ENCODE measurements at regions not wholly inside any gene's neighbourhood (a gene's known extent, or its start where the extent isn't known, plus 50 kb on each side); places are given as distances from the start of the nearest gene placed in this dataset.

DNA sequence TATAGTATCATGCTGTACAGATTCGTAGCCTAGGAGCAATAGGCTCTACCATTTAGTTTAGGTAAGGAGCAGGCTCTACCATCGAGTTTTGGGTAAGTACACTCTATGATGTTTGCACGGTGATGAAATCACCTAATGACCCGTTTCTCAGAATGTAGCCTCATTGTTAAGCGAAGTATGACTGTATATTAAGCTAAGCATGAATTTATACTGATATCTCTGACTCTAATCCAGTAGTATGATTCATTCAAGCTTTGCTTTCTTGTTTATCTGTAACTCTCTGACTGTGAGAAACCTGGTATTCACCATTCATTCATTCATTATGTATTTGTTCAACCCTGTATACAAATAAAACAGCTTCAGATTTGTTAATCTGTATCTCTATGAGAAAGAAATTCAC is 283.9 kb upstream of the PRICKLE1 start:
- TF ChIP-seq, protein P1, sequence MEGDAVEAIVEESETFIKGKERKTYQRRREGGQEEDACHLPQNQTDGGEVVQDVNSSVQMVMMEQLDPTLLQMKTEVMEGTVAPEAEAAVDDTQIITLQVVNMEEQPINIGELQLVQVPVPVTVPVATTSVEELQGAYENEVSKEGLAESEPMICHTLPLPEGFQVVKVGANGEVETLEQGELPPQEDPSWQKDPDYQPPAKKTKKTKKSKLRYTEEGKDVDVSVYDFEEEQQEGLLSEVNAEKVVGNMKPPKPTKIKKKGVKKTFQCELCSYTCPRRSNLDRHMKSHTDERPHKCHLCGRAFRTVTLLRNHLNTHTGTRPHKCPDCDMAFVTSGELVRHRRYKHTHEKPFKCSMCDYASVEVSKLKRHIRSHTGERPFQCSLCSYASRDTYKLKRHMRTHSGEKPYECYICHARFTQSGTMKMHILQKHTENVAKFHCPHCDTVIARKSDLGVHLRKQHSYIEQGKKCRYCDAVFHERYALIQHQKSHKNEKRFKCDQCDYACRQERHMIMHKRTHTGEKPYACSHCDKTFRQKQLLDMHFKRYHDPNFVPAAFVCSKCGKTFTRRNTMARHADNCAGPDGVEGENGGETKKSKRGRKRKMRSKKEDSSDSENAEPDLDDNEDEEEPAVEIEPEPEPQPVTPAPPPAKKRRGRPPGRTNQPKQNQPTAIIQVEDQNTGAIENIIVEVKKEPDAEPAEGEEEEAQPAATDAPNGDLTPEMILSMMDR (IDR thresholded peaks at IDR 0.05) = no peak
- TF ChIP-seq POLR2AphosphoS5 (IDR thresholded peaks at IDR 0.05; ENCODE audit: insufficient read depth in 1 of 2, low read depth in 1 of 2) (no peak), POLR2A (IDR thresholded peaks at IDR 0.05) (no peak)

Measured in vagina (tissue), 2 donors.